ENCODE measurements at regions not wholly inside any gene's neighbourhood (a gene's known extent, or its start where the extent isn't known, plus 50 kb on each side); places are given as distances from the start of the nearest gene placed in this dataset.

- no peaks in the 10 kb centered on the region for H3K9me3 ChIP-seq (ENCODE audit: insufficient read depth, low read length)
- no peak overlapping the region for H3K9ac ChIP-seq (ENCODE audit: low read length)
- no peak overlapping the region for H3K27ac ChIP-seq (ENCODE audit: low read depth, low read length)
- H3K36me3 ChIP-seq (ENCODE audit: low read length) = no peaks in the 10 kb centered on the region
- H3K4me2 ChIP-seq (ENCODE audit: low read depth, low read length, poor library complexity, severe bottlenecking) = no peak overlapping the region
- no peaks in the 10 kb centered on the region for H4K20me1 ChIP-seq (ENCODE audit: low read depth, low read length)
- TF ChIP-seq EZH2phosphoT487 (conservative IDR thresholded peaks at IDR 0.05; ENCODE audit: low read length) = no peak
- TF ChIP-seq CTCF (IDR thresholded peaks at IDR 0.05; ENCODE audit: insufficient read depth, low read length, poor library complexity, severe bottlenecking) = no peak
- no peak overlapping the region for H3K4me3 ChIP-seq (ENCODE audit: insufficient read depth, low read length, poor library complexity, severe bottlenecking)
- no peak overlapping the region for H2AFZ ChIP-seq (ENCODE audit: low read depth, low read length, severe bottlenecking)
- H3K79me2 ChIP-seq (ENCODE audit: insufficient read depth, low read length) = no peaks in the 10 kb centered on the region
- no peaks in the 10 kb centered on the region for H3K27me3 ChIP-seq (ENCODE audit: low read length)
- no peaks in the 10 kb centered on the region for H3F3A ChIP-seq (ENCODE audit: insufficient read depth)
- no peaks in the 10 kb centered on the region for H3K9me2 ChIP-seq (replicated peaks; ENCODE audit: insufficient read depth, low read length)
These were observed 55.4 kb upstream of the CDH12 start for GRCh38 chr5:22908586-22908985.

- no peaks in the 10 kb centered on the region for H3K9me2 ChIP-seq (replicated peaks; ENCODE audit: insufficient read depth, low read length)
- no peaks in the 10 kb centered on the region for H3K36me3 ChIP-seq (ENCODE audit: low read length)
- TF ChIP-seq EZH2phosphoT487 (conservative IDR thresholded peaks at IDR 0.05; ENCODE audit: low read length) (no peak), CTCF (IDR thresholded peaks at IDR 0.05; ENCODE audit: insufficient read depth, low read length, poor library complexity, severe bottlenecking) (no peak)
- H3K27me3 ChIP-seq (ENCODE audit: low read length) = no peaks in the 10 kb centered on the region
- H3K9ac ChIP-seq (ENCODE audit: low read length) = no peak overlapping the region
- H3K4me3 ChIP-seq (ENCODE audit: insufficient read depth, low read length, poor library complexity, severe bottlenecking) = no peak overlapping the region
- H3K9me3 ChIP-seq (ENCODE audit: insufficient read depth, low read length) = no peaks in the 10 kb centered on the region
- no peak overlapping the region for H3K27ac ChIP-seq (ENCODE audit: low read depth, low read length)
- H4K20me1 ChIP-seq (ENCODE audit: low read depth, low read length) = no peaks in the 10 kb centered on the region
- H2AFZ ChIP-seq (ENCODE audit: low read depth, low read length, severe bottlenecking) = no peak overlapping the region
- no peaks in the 10 kb centered on the region for H3F3A ChIP-seq (ENCODE audit: insufficient read depth)
- no peaks in the 10 kb centered on the region for H3K79me2 ChIP-seq (ENCODE audit: insufficient read depth, low read length)
- H3K4me2 ChIP-seq (ENCODE audit: low read depth, low read length, poor library complexity, severe bottlenecking) = no peak overlapping the region
These were observed 55.0 kb upstream of the CDH12 start for GRCh38 chr5:22908129-22908528.

Data from SU-DHL-6 (cell line).